ENCODE measurements at regions not wholly inside any gene's neighbourhood (a gene's known extent, or its start where the extent isn't known, plus 50 kb on each side); places are given as distances from the start of the nearest gene placed in this dataset.

GRCh38 chr13:39254601-39255000 is 216.3 kb downstream of the NHLRC3 start:
- TF ChIP-seq, protein P1, sequence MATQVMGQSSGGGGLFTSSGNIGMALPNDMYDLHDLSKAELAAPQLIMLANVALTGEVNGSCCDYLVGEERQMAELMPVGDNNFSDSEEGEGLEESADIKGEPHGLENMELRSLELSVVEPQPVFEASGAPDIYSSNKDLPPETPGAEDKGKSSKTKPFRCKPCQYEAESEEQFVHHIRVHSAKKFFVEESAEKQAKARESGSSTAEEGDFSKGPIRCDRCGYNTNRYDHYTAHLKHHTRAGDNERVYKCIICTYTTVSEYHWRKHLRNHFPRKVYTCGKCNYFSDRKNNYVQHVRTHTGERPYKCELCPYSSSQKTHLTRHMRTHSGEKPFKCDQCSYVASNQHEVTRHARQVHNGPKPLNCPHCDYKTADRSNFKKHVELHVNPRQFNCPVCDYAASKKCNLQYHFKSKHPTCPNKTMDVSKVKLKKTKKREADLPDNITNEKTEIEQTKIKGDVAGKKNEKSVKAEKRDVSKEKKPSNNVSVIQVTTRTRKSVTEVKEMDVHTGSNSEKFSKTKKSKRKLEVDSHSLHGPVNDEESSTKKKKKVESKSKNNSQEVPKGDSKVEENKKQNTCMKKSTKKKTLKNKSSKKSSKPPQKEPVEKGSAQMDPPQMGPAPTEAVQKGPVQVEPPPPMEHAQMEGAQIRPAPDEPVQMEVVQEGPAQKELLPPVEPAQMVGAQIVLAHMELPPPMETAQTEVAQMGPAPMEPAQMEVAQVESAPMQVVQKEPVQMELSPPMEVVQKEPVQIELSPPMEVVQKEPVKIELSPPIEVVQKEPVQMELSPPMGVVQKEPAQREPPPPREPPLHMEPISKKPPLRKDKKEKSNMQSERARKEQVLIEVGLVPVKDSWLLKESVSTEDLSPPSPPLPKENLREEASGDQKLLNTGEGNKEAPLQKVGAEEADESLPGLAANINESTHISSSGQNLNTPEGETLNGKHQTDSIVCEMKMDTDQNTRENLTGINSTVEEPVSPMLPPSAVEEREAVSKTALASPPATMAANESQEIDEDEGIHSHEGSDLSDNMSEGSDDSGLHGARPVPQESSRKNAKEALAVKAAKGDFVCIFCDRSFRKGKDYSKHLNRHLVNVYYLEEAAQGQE (IDR thresholded peaks at IDR 0.05; ENCODE audit: insufficient read depth in 1 of 2, low read depth in 2 of 2, low read length in 2 of 2): no peak

GRCh38 chr13:39257642-39258041 is 219.4 kb downstream of the NHLRC3 start:
- TF ChIP-seq, protein P1 (IDR thresholded peaks at IDR 0.05; ENCODE audit: insufficient read depth in 1 of 2, low read depth in 2 of 2, low read length in 2 of 2): no peak
- TF ChIP-seq SIN3A (IDR thresholded peaks at IDR 0.05; ENCODE audit: borderline replicate concordance, insufficient read depth, low read length): no peak
- no peak for TF ChIP-seq TAF1 (IDR thresholded peaks at IDR 0.05; ENCODE audit: borderline replicate concordance, insufficient read depth, low read length)
- no peak for TF ChIP-seq FOXP2 (optimal IDR thresholded peaks at IDR 0.05; ENCODE audit: borderline replicate concordance, extremely low read depth, extremely low read length, insufficient read depth)
- no peak for TF ChIP-seq POLR2AphosphoS5 (IDR thresholded peaks at IDR 0.05; ENCODE audit: low read depth, low read length)

GRCh38 chr13:39259371-39260140 is 221.3 kb downstream of the NHLRC3 start:
- TF ChIP-seq FOXP2 (optimal IDR thresholded peaks at IDR 0.05; ENCODE audit: borderline replicate concordance, extremely low read depth, extremely low read length, insufficient read depth): no peak

GRCh38 chr13:39263033-39263432 is 224.8 kb downstream of the NHLRC3 start:
- TF ChIP-seq TAF1 (IDR thresholded peaks at IDR 0.05; ENCODE audit: borderline replicate concordance, insufficient read depth, low read length): no peak
- TF ChIP-seq, protein P1 (IDR thresholded peaks at IDR 0.05; ENCODE audit: insufficient read depth in 1 of 2, low read depth in 2 of 2, low read length in 2 of 2): no peak
- TF ChIP-seq POLR2AphosphoS5 (IDR thresholded peaks at IDR 0.05; ENCODE audit: low read depth, low read length): no peak
- no peak for TF ChIP-seq FOXP2 (optimal IDR thresholded peaks at IDR 0.05; ENCODE audit: borderline replicate concordance, extremely low read depth, extremely low read length, insufficient read depth)
- TF ChIP-seq SIN3A (IDR thresholded peaks at IDR 0.05; ENCODE audit: borderline replicate concordance, insufficient read depth, low read length): no peak

GRCh38 chr13:39263531-39263930 is 225.3 kb downstream of the NHLRC3 start:
- no peak for TF ChIP-seq TAF1 (IDR thresholded peaks at IDR 0.05; ENCODE audit: borderline replicate concordance, insufficient read depth, low read length)
- TF ChIP-seq, protein P1 (IDR thresholded peaks at IDR 0.05; ENCODE audit: insufficient read depth in 1 of 2, low read depth in 2 of 2, low read length in 2 of 2): no peak
- no peak for TF ChIP-seq SIN3A (IDR thresholded peaks at IDR 0.05; ENCODE audit: borderline replicate concordance, insufficient read depth, low read length)
- no peak for TF ChIP-seq FOXP2 (optimal IDR thresholded peaks at IDR 0.05; ENCODE audit: borderline replicate concordance, extremely low read depth, extremely low read length, insufficient read depth)
- no peak for TF ChIP-seq POLR2AphosphoS5 (IDR thresholded peaks at IDR 0.05; ENCODE audit: low read depth, low read length)
